DND-41 (cell line): ENCODE measurements at regions not wholly inside any gene's neighbourhood (a gene's known extent, or its start where the extent isn't known, plus 50 kb on each side); places are given as distances from the start of the nearest gene placed in this dataset.

Source experiments
- ATAC-seq: fragments of 200-7000 bp; cut with Tn5 transposase; 3 replicates; pipeline ENCODE4 v1.9.1; 2021; ENCODE audit warnings: low read depth; ENCODE audit not compliant: insufficient read depth
- DNase-seq: peaks from one replicate; pipeline ENCODE4 v3.0.0-alpha.2; 2020
- H2AFZ ChIP-seq: 2 replicates; pipeline ENCODE4 v1.6.0; 2012; ENCODE audit warnings: low read depth, low read length
- H3K27ac ChIP-seq: 2 replicates; pipeline ENCODE4 v1.5.1; 2012; ENCODE audit warnings: low read length, inconsistent platforms
- H3K27me3 ChIP-seq: fragments of 200-600 bp; sonication (generic); 2 replicates; pipeline ENCODE4 v1.6.0; 2012; ENCODE audit warnings: low read length, mild to moderate bottlenecking, inconsistent platforms; ENCODE audit not compliant: insufficient read depth, poor library complexity
- H3K36me3 ChIP-seq: 2 replicates; pipeline ENCODE4 v1.5.1; 2012; ENCODE audit warnings: low read length, inconsistent platforms; ENCODE audit not compliant: insufficient read depth
- H3K4me1 ChIP-seq: 2 replicates; pipeline ENCODE4 v1.5.1; 2012; ENCODE audit warnings: mild to moderate bottlenecking, low read length; ENCODE audit not compliant: insufficient read depth
- H3K4me2 ChIP-seq: 2 replicates; pipeline ENCODE4 v1.6.0; 2012; ENCODE audit warnings: mild to moderate bottlenecking, moderate library complexity, low read length, inconsistent platforms; ENCODE audit not compliant: insufficient read depth
- H3K4me3 ChIP-seq, 2 experiments: fragments of 200-600 bp in 1 of 2; shearing (Covaris generic) in 1 of 2; 2 replicates each; pipeline ENCODE4 v1.5.1; 2012 to 2016; ENCODE audit warnings: inconsistent platforms in 2 of 2, low read length in 2 of 2, mild to moderate bottlenecking in 2 of 2, low read depth in 1 of 2, moderate library complexity in 1 of 2
- H3K79me2 ChIP-seq: 2 replicates; pipeline ENCODE4 v1.6.0; 2012; ENCODE audit warnings: low read length, inconsistent platforms; ENCODE audit not compliant: insufficient read depth
- H3K9ac ChIP-seq: 2 replicates; pipeline ENCODE4 v1.6.0; 2012; ENCODE audit warnings: low read depth, mild to moderate bottlenecking, inconsistent platforms, low read length, moderate library complexity
- H3K9me3 ChIP-seq: 2 replicates; pipeline ENCODE4 v1.5.1; 2012; ENCODE audit warnings: low read length, moderate library complexity, mild to moderate bottlenecking, inconsistent platforms; ENCODE audit not compliant: insufficient read depth, severe bottlenecking
- H4K20me1 ChIP-seq: 2 replicates; pipeline ENCODE4 v1.6.0; 2012; ENCODE audit warnings: low read length; ENCODE audit not compliant: insufficient read depth
- CTCF ChIP-seq: IDR thresholded peaks from 2 replicates; pipeline ENCODE4 v1.5.1; 2012; ENCODE audit warnings: borderline replicate concordance, low read length, moderate library complexity, mild to moderate bottlenecking; ENCODE audit not compliant: poor library complexity, severe bottlenecking; ENCODE audit errors: extremely low read depth
- EZH2 ChIP-seq: IDR thresholded peaks from 3 replicates; pipeline ENCODE4 v1.6.1; 2012; ENCODE audit warnings: borderline replicate concordance, low read depth, mild to moderate bottlenecking, moderate library complexity, low read length, inconsistent platforms; ENCODE audit not compliant: severe bottlenecking

DNA sequence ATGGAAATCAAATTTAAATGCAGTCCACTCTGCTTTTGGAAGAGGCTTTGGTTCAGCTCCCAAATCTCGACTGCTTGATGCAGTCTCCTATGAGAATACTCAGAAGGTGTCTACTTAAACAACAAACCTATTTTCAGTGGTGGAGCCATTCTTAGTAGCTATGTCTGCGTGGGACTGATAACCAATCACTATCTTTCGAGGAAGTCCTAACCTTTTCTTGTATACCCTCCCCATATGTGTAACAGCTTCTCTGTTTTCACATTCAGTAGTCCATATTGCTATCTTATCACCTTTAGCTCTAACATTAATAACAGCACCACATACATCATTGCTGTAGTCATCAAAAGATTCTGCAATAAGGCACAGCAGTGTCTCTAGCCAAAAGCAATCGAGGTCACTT is 333.0 kb upstream of the ATP11B start:
- no peak overlapping the region for H3K9ac ChIP-seq
- no peaks in the 10 kb centered on the region for H3K79me2 ChIP-seq
- no peak overlapping the region for H3K4me2 ChIP-seq
- no peaks in the 10 kb centered on the region for H3K4me1 ChIP-seq
- no peaks in the 10 kb centered on the region for H3K9me3 ChIP-seq
- no peak overlapping the region for H3K27ac ChIP-seq
- H3K27me3 ChIP-seq = no peaks in the 10 kb centered on the region
- no peak for DNase-seq
- TF ChIP-seq EZH2 (no peak), CTCF (no peak)
- no peak overlapping the region for H3K4me3 ChIP-seq
- no peak for ATAC-seq
- H4K20me1 ChIP-seq = no peaks in the 10 kb centered on the region
- no peak overlapping the region for H2AFZ ChIP-seq
- H3K36me3 ChIP-seq = no peaks in the 10 kb centered on the region

DNA sequence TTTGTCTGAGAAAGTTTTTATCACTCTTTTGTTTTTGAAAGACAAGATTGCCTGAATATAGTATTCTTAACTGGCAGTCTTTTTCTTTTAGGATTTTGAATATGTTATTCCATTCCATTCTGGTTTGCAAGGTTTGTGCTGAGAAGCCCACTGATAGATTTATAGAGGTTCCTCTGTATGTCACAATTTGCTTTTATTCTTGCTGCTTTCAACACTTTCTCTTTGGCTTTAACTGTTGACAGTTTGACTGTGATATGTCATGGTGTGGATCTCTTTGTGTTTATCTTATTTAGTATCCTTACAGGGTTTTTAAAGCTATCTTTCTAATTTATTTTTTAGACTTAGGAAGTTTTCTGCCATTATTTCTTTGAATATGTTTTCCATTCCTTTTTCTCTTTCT is 331.2 kb upstream of the ATP11B start:
- Histone ChIP-seq H2AFZ (no peak overlapping the region), H3K27me3 (no peaks in the 10 kb centered on the region), H3K4me1 (no peaks in the 10 kb centered on the region), H4K20me1 (no peaks in the 10 kb centered on the region), H3K4me3 (no peak overlapping the region), H3K36me3 (no peaks in the 10 kb centered on the region), H3K79me2 (no peaks in the 10 kb centered on the region), H3K9ac (no peak overlapping the region), H3K4me2 (no peak overlapping the region), H3K9me3 (no peaks in the 10 kb centered on the region), H3K27ac (no peak overlapping the region)
- TF ChIP-seq CTCF = no peak
- no peak for TF ChIP-seq EZH2
- no peak for DNase-seq
- no peak for ATAC-seq

DNA sequence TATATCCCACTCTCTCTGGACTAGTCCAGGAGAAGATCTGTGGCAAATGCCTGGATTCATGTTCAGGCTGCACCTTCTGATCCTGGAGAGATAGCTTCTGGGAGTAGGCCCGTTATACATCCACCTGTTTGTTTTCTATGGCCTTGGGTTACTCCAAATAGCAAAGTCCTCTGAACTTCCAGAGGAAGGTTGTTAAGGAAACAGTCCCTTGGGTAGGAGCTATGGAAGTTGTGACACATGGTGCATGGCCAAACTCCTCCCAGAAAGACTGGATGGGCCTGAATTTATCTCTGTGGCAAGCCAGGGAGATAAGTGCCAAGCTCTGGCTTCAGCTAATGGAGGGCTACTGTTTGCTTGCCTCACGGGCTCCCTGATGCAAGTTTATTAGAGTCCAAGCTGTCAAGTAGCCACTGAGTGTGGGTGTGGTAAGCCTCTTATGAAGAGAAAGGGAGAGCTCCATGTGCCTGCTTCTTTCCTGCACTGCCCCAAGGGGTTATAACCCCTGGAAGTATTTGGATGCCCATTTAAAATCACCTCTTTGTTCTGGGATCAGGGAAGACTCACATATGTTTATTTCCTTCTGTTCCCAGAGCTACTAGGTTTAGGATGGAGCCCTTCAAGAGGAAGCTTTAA is 328.7 kb upstream of the ATP11B start:
- no peaks in the 10 kb centered on the region for H3K27me3 ChIP-seq
- no peak overlapping the region for H3K27ac ChIP-seq
- H3K79me2 ChIP-seq = no peaks in the 10 kb centered on the region
- no peaks in the 10 kb centered on the region for H3K36me3 ChIP-seq
- no peaks in the 10 kb centered on the region for H3K4me1 ChIP-seq
- no peak for ATAC-seq
- H4K20me1 ChIP-seq = no peaks in the 10 kb centered on the region
- H3K4me3 ChIP-seq = no peak overlapping the region
- no peak overlapping the region for H2AFZ ChIP-seq
- no peak overlapping the region for H3K4me2 ChIP-seq
- TF ChIP-seq EZH2 = no peak
- TF ChIP-seq CTCF = no peak
- DNase-seq = no peak
- H3K9ac ChIP-seq = no peak overlapping the region
- H3K9me3 ChIP-seq = no peaks in the 10 kb centered on the region
